ENCODE measurements at regions not wholly inside any gene's neighbourhood (a gene's known extent, or its start where the extent isn't known, plus 50 kb on each side); places are given as distances from the start of the nearest gene placed in this dataset.

DNA sequence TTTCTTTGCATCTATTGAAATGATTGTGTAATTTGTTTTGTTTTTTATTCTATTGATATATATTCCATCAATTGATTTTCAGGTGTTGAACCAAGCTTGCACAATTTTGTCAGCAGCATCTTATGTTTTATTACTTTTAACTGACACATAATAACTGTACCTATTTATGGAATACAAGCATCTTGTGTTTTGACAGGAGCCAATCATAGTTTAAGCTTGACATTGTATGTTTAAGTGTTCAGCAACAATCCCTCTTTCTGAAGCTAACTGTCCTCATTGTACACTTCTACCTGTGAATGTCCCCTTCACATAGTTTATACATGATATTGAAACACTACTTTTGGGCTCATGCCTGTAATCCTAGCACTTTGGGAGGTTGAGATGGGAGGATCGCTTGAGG is 1017.6 kb upstream of the GYPC start:
- Histone ChIP-seq H2AFZ (no peak overlapping the region), H3K4me2 (no peak overlapping the region), H3K4me1 (ENCODE audit: insufficient read depth) (no peaks in the 10 kb centered on the region), H3K9me3 (ENCODE audit: low read depth) (no peaks in the 10 kb centered on the region), H3K79me2 (no peaks in the 10 kb centered on the region), H3K27ac (no peak overlapping the region), H3K27me3 (no peaks in the 10 kb centered on the region), H4K20me1 (ENCODE audit: insufficient read depth, poor library complexity, severe bottlenecking) (no peaks in the 10 kb centered on the region), H3K36me3 (replicated peaks; ENCODE audit: insufficient read depth, low read depth) (no peaks in the 10 kb centered on the region), H3K9me2 (replicated peaks; ENCODE audit: insufficient read depth) (no peaks in the 10 kb centered on the region), H3K4me3 (no peak overlapping the region)
- 95% methylated on average over 1 of the region's 1 CpG for whole genome bisulfite sequencing (ENCODE audit: low lambda C conversion rate, missing lambda C conversion rate)
- DNase-seq (ENCODE audit: low spot score) = no peak
- TF ChIP-seq EZH2phosphoT487 (IDR thresholded peaks at IDR 0.05; ENCODE audit: low read depth, severe bottlenecking, unreplicated experiment) (no peak), EZH2 (IDR thresholded peaks at IDR 0.05; ENCODE audit: borderline replicate concordance) (no peak)
- TF ChIP-seq, protein P1, sequence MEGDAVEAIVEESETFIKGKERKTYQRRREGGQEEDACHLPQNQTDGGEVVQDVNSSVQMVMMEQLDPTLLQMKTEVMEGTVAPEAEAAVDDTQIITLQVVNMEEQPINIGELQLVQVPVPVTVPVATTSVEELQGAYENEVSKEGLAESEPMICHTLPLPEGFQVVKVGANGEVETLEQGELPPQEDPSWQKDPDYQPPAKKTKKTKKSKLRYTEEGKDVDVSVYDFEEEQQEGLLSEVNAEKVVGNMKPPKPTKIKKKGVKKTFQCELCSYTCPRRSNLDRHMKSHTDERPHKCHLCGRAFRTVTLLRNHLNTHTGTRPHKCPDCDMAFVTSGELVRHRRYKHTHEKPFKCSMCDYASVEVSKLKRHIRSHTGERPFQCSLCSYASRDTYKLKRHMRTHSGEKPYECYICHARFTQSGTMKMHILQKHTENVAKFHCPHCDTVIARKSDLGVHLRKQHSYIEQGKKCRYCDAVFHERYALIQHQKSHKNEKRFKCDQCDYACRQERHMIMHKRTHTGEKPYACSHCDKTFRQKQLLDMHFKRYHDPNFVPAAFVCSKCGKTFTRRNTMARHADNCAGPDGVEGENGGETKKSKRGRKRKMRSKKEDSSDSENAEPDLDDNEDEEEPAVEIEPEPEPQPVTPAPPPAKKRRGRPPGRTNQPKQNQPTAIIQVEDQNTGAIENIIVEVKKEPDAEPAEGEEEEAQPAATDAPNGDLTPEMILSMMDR (IDR thresholded peaks at IDR 0.05; ENCODE audit: poor library complexity) = no peak

DNA sequence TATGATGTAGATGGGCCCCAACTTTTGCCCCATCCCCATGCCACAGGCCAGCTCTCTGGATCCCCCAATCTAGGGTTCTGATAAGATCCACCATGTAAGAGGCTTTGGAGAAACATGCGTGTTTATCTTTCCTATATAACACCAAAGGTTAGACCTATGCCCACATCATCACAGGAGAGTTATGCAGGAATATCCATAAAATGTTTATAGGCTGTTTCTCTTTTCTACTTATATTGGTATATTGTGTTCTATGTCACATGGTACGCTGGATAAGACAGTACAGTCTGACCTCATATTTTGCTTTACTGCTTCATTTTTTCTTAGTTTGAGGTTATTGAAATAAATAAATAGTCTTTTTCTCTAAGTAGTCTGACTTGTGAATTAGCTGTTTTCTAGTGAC is 1013.9 kb upstream of the GYPC start:
- H3K27ac ChIP-seq = no peak overlapping the region
- H2AFZ ChIP-seq = no peak overlapping the region
- no peaks in the 10 kb centered on the region for H3K9me3 ChIP-seq (ENCODE audit: low read depth)
- H3K4me2 ChIP-seq = no peak overlapping the region
- no peaks in the 10 kb centered on the region for H3K9me2 ChIP-seq (replicated peaks; ENCODE audit: insufficient read depth)
- DNase-seq (ENCODE audit: low spot score) = no peak
- no peak overlapping the region for H3K4me3 ChIP-seq
- H3K4me1 ChIP-seq (ENCODE audit: insufficient read depth) = no peaks in the 10 kb centered on the region
- 75% methylated on average over 2 of the region's 2 CpGs for WGBS (ENCODE audit: low lambda C conversion rate, missing lambda C conversion rate)
- no peaks in the 10 kb centered on the region for H3K36me3 ChIP-seq (replicated peaks; ENCODE audit: insufficient read depth, low read depth)
- H3K79me2 ChIP-seq = no peaks in the 10 kb centered on the region
- TF ChIP-seq EZH2 (IDR thresholded peaks at IDR 0.05; ENCODE audit: borderline replicate concordance) = no peak
- TF ChIP-seq, protein P1 (IDR thresholded peaks at IDR 0.05; ENCODE audit: poor library complexity) = no peak
- TF ChIP-seq EZH2phosphoT487 (IDR thresholded peaks at IDR 0.05; ENCODE audit: low read depth, severe bottlenecking, unreplicated experiment) = no peak
- H4K20me1 ChIP-seq (ENCODE audit: insufficient read depth, poor library complexity, severe bottlenecking) = no peaks in the 10 kb centered on the region
- no peaks in the 10 kb centered on the region for H3K27me3 ChIP-seq

DNA sequence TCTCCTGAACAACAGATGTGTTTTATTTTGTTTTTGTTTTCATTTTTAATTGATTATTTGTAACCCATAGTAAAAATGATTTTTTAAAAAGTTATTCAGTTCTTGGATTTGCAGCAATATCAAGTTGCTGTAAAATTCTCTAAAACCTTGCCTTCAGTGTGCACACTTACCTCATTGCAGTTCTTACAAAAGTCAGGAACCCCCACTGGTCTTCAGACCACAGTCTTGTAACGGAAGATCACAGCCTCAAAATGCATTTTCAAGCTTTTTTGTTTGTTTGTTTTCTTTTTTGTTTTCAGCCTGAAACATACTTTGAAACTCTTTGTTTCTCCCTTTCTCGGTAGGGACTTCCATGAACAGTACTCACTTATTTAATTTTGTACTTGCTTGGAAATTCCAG is 1012.8 kb upstream of the GYPC start:
- H3K9me3 ChIP-seq (ENCODE audit: low read depth) = no peaks in the 10 kb centered on the region
- H4K20me1 ChIP-seq (ENCODE audit: insufficient read depth, poor library complexity, severe bottlenecking) = no peaks in the 10 kb centered on the region
- no peak overlapping the region for H2AFZ ChIP-seq
- H3K36me3 ChIP-seq (replicated peaks; ENCODE audit: insufficient read depth, low read depth) = no peaks in the 10 kb centered on the region
- no peak overlapping the region for H3K27ac ChIP-seq
- TF ChIP-seq EZH2 (IDR thresholded peaks at IDR 0.05; ENCODE audit: borderline replicate concordance) (no peak), EZH2phosphoT487 (IDR thresholded peaks at IDR 0.05; ENCODE audit: low read depth, severe bottlenecking, unreplicated experiment) (no peak)
- TF ChIP-seq, protein P1 (IDR thresholded peaks at IDR 0.05; ENCODE audit: poor library complexity) = no peak
- H3K4me2 ChIP-seq = peak overlapping the region; percentile 49
- DNase-seq (ENCODE audit: low spot score) = no peak
- WGBS (ENCODE audit: low lambda C conversion rate, missing lambda C conversion rate) = 46% methylated on average over 2 of the region's 2 CpGs
- H3K27me3 ChIP-seq = no peaks in the 10 kb centered on the region
- no peaks in the 10 kb centered on the region for H3K4me1 ChIP-seq (ENCODE audit: insufficient read depth)
- H3K4me3 ChIP-seq = no peak overlapping the region
- no peaks in the 10 kb centered on the region for H3K9me2 ChIP-seq (replicated peaks; ENCODE audit: insufficient read depth)
- no peaks in the 10 kb centered on the region for H3K79me2 ChIP-seq

DNA sequence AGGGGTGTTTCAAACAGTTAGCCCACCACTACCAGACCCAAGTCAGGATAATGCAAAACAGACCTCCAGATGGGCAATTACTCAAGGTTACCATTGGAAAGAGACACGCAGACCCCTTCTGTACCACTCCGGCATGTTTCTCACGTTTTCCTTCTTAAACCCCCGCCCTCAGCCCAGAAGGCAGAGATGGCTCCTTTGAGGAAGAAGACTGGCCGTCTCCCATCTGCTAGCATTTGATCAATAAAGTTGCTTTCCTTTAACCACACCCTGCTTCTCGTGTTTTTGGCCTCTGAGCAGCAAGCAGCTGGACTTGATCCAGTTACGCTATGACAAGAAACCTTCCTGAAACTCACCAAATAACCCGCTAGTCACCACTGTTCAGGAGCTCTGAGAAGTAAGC is 1012.4 kb upstream of the GYPC start:
- DNase-seq (ENCODE audit: low spot score) = no peak
- no peak overlapping the region for H3K4me3 ChIP-seq
- no peaks in the 10 kb centered on the region for H4K20me1 ChIP-seq (ENCODE audit: insufficient read depth, poor library complexity, severe bottlenecking)
- peak overlapping the region; percentile 49 for H3K4me2 ChIP-seq
- no peaks in the 10 kb centered on the region for H3K36me3 ChIP-seq (replicated peaks; ENCODE audit: insufficient read depth, low read depth)
- no peak overlapping the region for H3K27ac ChIP-seq
- H3K79me2 ChIP-seq = no peaks in the 10 kb centered on the region
- no peaks in the 10 kb centered on the region for H3K4me1 ChIP-seq (ENCODE audit: insufficient read depth)
- no peaks in the 10 kb centered on the region for H3K9me2 ChIP-seq (replicated peaks; ENCODE audit: insufficient read depth)
- H3K27me3 ChIP-seq = no peaks in the 10 kb centered on the region
- H3K9me3 ChIP-seq (ENCODE audit: low read depth) = no peaks in the 10 kb centered on the region
- WGBS (ENCODE audit: low lambda C conversion rate, missing lambda C conversion rate) = 45% methylated on average over 8 of the region's 8 CpGs
- TF ChIP-seq EZH2phosphoT487 (IDR thresholded peaks at IDR 0.05; ENCODE audit: low read depth, severe bottlenecking, unreplicated experiment) = no peak
- TF ChIP-seq, protein P1 (IDR thresholded peaks at IDR 0.05; ENCODE audit: poor library complexity) = no peak
- no peak for TF ChIP-seq EZH2 (IDR thresholded peaks at IDR 0.05; ENCODE audit: borderline replicate concordance)
- no peak overlapping the region for H2AFZ ChIP-seq
